HG03565 (cell line): ENCODE measurements at regions not wholly inside any gene's neighbourhood (a gene's known extent, or its start where the extent isn't known, plus 50 kb on each side); places are given as distances from the start of the nearest gene placed in this dataset.
"Not testable (repeated sequence)": the region's sequence is repeated elsewhere in the genome, so short reads cannot be mapped to it uniquely, and the experiment has no call there.

Source experiments
- ATAC-seq: cut with Tn5 transposase; IDR thresholded peaks from one replicate; pipeline ENCODE4 v1.9.1; 2021; ENCODE audit warnings: mild to moderate bottlenecking, moderate library complexity; ENCODE audit not compliant: unreplicated experiment

DNA sequence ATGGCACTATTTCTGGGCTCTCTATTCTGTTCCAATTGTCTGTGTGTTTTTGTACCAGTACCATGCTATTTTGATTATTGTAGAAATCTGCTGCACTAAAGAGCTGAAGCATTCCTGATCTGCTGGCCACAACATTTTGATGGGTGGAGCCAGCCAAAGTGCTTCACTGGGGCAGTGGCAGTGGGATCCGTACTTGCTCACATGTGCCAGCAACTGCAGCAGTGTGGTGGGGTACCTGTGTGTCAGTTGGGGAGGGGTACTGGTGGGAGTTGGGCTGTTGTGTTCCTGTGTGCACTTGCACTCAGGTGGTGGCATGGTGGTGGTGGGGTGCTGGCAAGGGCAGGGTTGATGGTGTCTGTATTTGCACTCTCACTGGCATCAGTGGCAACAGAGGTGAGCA is 204.6 kb upstream of the ALG10 start:
- ATAC-seq: no peak

GRCh38 chr12:33818313-33818712 is 204.0 kb upstream of the ALG10 start:
- no peak for ATAC-seq

DNA sequence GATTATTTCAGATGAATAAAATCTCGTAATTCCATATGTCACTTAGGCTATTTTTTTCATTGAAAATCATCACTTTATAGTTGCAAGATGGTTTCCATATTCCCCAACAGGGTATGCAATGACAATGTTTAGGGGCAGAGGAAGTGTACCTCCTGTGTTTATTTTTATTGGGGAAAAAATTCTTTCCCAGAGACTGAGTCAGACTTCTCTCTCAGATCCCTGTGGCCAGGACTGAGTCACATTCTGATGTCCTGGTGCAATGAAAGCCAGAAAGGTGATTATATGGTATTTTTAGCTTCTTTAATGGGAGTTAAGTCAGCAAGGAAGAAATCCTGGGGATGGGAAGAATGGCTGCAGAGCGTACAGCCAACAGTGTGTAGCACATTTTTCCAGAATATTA is 196.9 kb upstream of the ALG10 start:
- ATAC-seq: no peak

DNA sequence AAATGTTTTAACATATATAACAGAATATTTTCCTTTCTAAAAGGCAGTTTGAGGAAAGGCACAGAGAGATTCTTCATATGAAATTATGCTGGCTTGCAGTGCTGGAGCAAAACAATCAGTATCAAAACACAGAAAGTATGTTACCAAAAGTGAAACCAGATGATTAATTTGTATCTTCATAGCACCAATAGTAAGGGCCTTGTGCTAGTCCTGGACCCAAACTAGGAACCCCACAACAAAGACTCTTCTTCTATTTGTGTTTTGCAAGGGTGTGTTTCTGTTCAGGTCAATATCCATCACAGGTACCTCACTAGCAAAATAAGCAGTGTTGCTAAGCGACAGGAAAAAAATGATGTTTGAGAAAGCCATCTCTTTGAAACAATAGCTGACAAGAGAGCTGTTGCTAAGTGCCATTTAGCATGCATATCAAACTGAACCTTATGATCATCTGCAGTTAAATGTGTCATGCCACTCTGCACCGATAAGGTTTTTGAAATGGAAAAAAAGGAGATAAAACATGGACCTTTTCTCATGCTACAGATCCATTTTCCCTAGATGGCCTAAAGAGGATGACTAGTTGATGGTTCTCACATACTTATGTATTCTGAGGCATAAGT is 196.2 kb upstream of the ALG10 start:
- no peak for ATAC-seq

DNA sequence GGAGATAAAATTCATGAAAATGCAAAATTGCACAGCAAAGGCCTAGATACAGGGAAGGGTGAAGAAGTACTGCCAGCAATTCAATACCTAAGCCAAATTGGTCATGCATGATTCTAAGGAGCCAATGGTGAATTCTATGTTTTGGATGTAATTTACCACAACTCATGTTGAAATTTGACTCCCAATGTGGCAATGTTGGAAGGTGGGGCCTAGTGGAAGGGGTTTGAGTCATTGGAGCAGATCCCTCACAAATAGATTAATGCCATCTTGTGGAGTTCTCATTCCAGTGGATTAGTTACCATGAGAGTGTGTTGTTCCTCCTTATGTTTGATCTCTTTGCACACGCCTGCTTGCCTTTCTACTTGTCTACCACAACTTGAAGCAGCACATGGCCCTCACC is 194.0 kb upstream of the ALG10 start:
- no peak for ATAC-seq

DNA sequence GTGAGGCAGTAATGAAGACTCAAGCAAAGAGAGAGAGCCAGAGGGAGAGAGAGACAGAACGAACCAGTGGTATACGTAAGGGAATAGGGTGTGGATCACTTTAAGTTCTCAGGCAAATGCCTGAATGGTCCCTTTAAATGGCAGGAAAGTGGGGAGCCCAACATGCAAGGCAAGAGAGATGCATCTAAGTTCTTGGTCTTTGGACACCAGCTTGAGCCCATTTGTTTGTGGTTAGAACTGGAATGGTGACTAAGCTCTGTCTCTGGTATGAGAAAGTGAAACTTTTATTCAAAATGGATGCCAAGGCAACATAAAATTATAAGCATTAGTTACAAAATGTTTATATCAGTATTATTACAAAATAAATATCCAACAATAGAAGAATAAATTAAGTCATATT is 192.2 kb upstream of the ALG10 start:
- ATAC-seq: no peak

GRCh38 chr12:33832900-33833299 is 189.4 kb upstream of the ALG10 start:
- no peak for ATAC-seq

- ATAC-seq: no peak
These were observed 187.6 kb upstream of the ALG10 start for GRCh38 chr12:33834672-33835071.

DNA sequence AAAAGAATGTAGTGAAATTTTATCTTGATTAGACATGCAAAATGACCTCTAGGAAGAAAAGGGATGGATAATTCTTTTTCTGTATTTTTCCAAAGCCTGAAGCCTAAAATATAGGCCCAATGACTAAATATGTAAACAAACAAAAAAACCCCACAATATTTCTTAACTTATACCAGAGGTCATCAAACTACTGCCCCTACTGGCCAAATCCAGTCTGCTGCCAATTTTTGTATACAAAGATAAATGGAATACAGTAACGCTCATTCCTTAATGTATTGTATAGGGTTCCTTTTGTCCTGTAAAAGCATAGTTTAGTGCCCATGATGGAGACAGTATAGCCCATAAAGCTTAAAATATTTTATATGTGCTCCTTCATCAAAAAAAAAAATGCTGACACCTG is 145.7 kb upstream of the ALG10 start:
- ATAC-seq: no peak

GRCh38 chr12:33892425-33892824 is 129.9 kb upstream of the ALG10 start:
- ATAC-seq: no peak

DNA sequence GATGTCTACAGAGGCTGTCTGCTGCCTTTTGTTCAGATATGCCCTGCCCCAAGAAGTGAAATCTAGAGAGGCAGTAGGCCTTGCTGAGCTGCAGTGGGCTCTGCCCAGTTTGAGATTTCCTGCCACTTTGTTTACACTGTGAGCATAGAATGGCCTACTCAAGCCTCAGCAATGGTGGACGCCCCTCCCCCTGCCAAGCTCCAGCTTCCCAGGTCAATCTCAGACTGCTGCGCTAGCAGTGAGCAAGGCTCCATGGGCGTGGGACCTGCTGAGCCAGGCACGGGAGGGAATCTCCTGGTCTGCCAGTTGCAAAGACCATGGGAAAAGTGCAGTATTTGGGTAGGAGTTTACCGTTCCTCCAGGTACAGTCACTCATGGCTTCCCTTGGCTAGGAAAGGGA is 101.8 kb upstream of the ALG10 start:
- ATAC-seq: not testable (repeated sequence)

GRCh38 chr12:33926095-33926494 is 96.2 kb upstream of the ALG10 start:
- ATAC-seq: no peak

- ATAC-seq: not testable (repeated sequence)
These were observed 84.6 kb upstream of the ALG10 start for GRCh38 chr12:33937669-33938068.

GRCh38 chr12:33942172-33942571 is 80.1 kb upstream of the ALG10 start:
- no peak for ATAC-seq

- no peak for ATAC-seq
These were observed 77.4 kb upstream of the ALG10 start for GRCh38 chr12:33944703-33945437.

- ATAC-seq: no peak
These were observed 76.9 kb upstream of the ALG10 start for GRCh38 chr12:33945438-33945784.

- ATAC-seq: not testable (repeated sequence)
These were observed 56.1 kb upstream of the ALG10 start for GRCh38 chr12:33966219-33966618.

DNA sequence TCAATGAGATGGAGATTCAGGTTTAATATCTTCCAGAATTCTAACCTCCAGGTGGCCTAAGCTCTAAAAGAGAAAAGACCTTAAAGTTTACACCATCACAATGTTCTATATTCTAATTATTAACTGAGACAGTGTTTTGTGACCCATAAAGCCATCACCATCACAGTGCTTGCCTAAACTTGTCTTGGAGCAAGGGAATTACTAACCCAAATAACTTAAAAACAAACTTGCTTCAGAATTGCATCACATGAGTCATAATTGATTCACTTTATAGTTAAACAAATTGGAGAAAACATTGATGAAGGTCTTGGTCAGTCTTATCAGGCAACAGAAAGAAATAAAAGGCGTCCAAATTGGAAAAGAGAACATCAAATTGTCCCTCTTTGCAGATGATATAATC is 54.5 kb upstream of the ALG10 start:
- ATAC-seq: no peak
